LoVo (cell line): ENCODE measurements at regions not wholly inside any gene's neighbourhood (a gene's known extent, or its start where the extent isn't known, plus 50 kb on each side); places are given as distances from the start of the nearest gene placed in this dataset.

Source experiments
- DNase-seq: peaks from one replicate; pipeline ENCODE4 v3.0.0-alpha.2; 2016; ENCODE audit warnings: low spot score

- DNase-seq: no peak
Observed at GRCh38 chr12:39240587-39240986, 202.3 kb downstream of the KIF21A start.

- no peak for DNase-seq
Observed at GRCh38 chr12:39239490-39240486, 203.1 kb downstream of the KIF21A start.

- DNase-seq: no peak
Observed at GRCh38 chr12:39237004-39237403, 205.9 kb downstream of the KIF21A start.

- DNase-seq: no peak
Observed at GRCh38 chr12:39235990-39236767, 206.7 kb downstream of the KIF21A start.

GRCh38 chr12:39230086-39230485 lies 212.8 kb downstream of the KIF21A start:
- no peak for DNase-seq

GRCh38 chr12:39227218-39227617 lies 215.7 kb downstream of the KIF21A start:
- DNase-seq: no peak

- DNase-seq: no peak
Observed at GRCh38 chr12:39224971-39225370, 217.9 kb downstream of the KIF21A start.

GRCh38 chr12:39205969-39206368 lies 237.0 kb downstream of the KIF21A start:
- no peak for DNase-seq

- DNase-seq: no peak
Observed at GRCh38 chr12:39199351-39199750, 243.6 kb downstream of the KIF21A start.

- DNase-seq: no peak
Observed at GRCh38 chr12:39188689-39189088, 254.2 kb downstream of the KIF21A start.

GRCh38 chr12:39186744-39187143 lies 256.2 kb downstream of the KIF21A start:
- no peak for DNase-seq

GRCh38 chr12:39178837-39179236 lies 264.1 kb downstream of the KIF21A start:
- no peak for DNase-seq

GRCh38 chr12:39176356-39176755 lies 266.6 kb downstream of the KIF21A start:
- no peak for DNase-seq

- no peak for DNase-seq
Observed at GRCh38 chr12:39173726-39174125, 268.3 kb upstream of the CPNE8 start.

GRCh38 chr12:39165338-39165737 lies 259.9 kb upstream of the CPNE8 start:
- DNase-seq: no peak

GRCh38 chr12:39161465-39162085 lies 256.2 kb upstream of the CPNE8 start:
- DNase-seq: no peak

GRCh38 chr12:39157696-39158342 lies 252.4 kb upstream of the CPNE8 start:
- no peak for DNase-seq

GRCh38 chr12:39145175-39145999 lies 240.0 kb upstream of the CPNE8 start:
- peak; percentile 55 for DNase-seq

GRCh38 chr12:39144613-39145061 lies 239.2 kb upstream of the CPNE8 start:
- no peak for DNase-seq

GRCh38 chr12:39138268-39138667 lies 232.9 kb upstream of the CPNE8 start:
- DNase-seq: no peak

- DNase-seq: peak; percentile 56
Observed at GRCh38 chr12:39127401-39127800, 222.0 kb upstream of the CPNE8 start.
